ENCODE measurements at regions not wholly inside any gene's neighbourhood (a gene's known extent, or its start where the extent isn't known, plus 50 kb on each side); places are given as distances from the start of the nearest gene placed in this dataset.
"Not testable (repeated sequence)": the region's sequence is repeated elsewhere in the genome, so short reads cannot be mapped to it uniquely, and the experiment has no call there.

DNA sequence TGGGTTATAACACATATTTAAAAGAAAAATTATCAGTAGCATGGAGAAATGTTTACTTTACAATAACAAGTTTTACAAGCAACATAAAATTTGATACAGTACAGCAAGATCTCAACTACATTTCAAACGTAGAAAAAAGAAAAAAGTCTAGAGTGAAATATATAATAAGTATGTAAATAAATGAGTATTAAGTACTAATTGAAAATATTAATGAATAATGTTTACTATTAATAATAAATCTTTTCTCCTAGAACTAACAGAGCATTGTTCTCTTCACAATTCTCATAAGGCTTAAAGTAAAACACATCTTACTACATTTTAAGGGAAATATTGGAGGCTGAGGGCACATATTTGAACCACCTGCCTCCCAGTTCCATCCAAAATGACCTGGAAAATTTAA is 72.1 kb downstream of the TMEM212 start:
- no peak for DNase-seq (ENCODE audit: low read depth)

GRCh38 chr3:171916888-171917287 is 73.7 kb downstream of the TMEM212 start:
- no peak for DNase-seq (ENCODE audit: low read depth)

GRCh38 chr3:171922629-171923028 is 79.5 kb downstream of the TMEM212 start:
- not testable (repeated sequence) for DNase-seq (ENCODE audit: low read depth)

- not testable (repeated sequence) for DNase-seq (ENCODE audit: low read depth)
Observed at GRCh38 chr3:171923668-171924067, 80.5 kb downstream of the TMEM212 start.

GRCh38 chr3:171924864-171925263 is 81.7 kb downstream of the TMEM212 start:
- not testable (repeated sequence) for DNase-seq (ENCODE audit: low read depth)

DNA sequence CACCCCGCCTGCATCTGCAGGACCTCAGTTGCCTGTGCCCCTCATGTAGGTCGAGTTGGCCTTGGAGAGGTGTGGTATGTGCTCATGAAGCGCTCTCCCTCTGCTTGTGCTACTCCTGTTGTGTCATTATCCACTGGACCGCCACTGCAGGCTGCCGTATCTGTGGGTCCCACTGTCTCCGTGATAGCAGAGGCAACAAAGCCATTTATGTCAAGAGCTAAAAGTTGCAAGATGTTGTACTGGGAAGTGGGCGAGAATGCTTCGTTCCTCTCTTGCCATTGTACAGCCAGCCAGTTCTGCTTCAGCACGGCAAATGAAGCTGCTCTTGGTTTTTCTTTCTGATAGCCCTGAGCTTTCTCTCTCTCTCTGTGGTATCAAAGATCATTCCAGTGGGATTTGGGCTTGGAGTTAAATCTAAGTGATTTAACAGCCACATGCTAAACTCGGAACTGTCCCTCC is 89.0 kb downstream of the TMEM212 start:
- DNase-seq (ENCODE audit: low read depth) = no peak

DNA sequence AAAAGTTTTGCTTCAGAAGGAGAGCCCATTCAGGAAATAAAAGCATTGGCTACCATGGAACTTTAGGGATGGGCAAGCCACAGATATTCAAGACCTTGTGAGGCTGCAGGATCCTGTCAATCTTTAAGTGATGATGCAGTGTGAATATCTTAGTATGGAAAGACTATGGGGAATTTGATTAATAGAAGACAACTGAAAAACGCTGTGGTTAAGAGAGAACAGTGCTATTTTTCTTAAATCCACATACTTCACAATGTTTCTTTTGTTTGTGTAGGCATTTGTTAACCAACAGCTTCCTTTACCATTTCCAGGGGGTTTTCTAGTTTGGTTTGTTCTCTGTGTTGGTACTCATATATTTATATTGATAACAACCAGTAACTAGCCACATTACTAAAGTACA is 90.3 kb downstream of the TMEM212 start:
- no peak for DNase-seq (ENCODE audit: low read depth)

- no peak for DNase-seq (ENCODE audit: low read depth)
Observed at GRCh38 chr3:171935261-171936123, 92.3 kb downstream of the TMEM212 start.

- DNase-seq (ENCODE audit: low read depth) = peak; percentile 19
Observed at GRCh38 chr3:171936191-171936841, 93.2 kb downstream of the TMEM212 start.

DNA sequence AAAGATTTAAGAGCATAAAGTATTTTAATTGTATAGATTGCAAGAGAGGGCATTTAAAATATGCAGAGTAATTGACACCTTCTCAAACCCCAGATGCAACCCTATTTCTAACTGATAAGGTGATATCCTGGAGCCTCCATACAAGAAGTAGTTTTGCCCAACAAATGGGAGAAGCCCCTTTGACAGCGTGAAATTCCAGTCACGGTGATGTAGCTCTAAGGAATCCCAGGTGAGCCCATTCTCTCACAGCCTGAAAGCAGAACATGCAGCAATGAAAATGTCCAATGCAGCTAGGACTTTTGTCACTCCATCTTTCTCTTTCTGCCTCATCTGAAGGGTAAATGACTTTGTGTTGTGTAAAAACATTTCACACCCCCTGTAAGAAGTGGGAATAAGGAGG is 96.4 kb downstream of the TMEM212 start:
- no peak for DNase-seq (ENCODE audit: low read depth)

- no peak for DNase-seq (ENCODE audit: low read depth)
Observed at GRCh38 chr3:171940151-171940649, 97.1 kb downstream of the TMEM212 start.

- DNase-seq (ENCODE audit: low read depth) = no peak
Observed at GRCh38 chr3:171943262-171944117, 95.9 kb upstream of the FNDC3B start.

GRCh38 chr3:171944118-171945016 is 95.0 kb upstream of the FNDC3B start:
- DNase-seq (ENCODE audit: low read depth) = no peak

GRCh38 chr3:171948674-171949073 is 90.7 kb upstream of the FNDC3B start:
- no peak for DNase-seq (ENCODE audit: low read depth)

- no peak for DNase-seq (ENCODE audit: low read depth)
Observed at GRCh38 chr3:171949554-171949953, 89.8 kb upstream of the FNDC3B start.

GRCh38 chr3:171950373-171950772 is 89.0 kb upstream of the FNDC3B start:
- DNase-seq (ENCODE audit: low read depth) = no peak

- DNase-seq (ENCODE audit: low read depth) = no peak
Observed at GRCh38 chr3:171951597-171951996, 87.8 kb upstream of the FNDC3B start.

GRCh38 chr3:171953301-171954022 is 85.9 kb upstream of the FNDC3B start:
- DNase-seq (ENCODE audit: low read depth) = no peak

DNA sequence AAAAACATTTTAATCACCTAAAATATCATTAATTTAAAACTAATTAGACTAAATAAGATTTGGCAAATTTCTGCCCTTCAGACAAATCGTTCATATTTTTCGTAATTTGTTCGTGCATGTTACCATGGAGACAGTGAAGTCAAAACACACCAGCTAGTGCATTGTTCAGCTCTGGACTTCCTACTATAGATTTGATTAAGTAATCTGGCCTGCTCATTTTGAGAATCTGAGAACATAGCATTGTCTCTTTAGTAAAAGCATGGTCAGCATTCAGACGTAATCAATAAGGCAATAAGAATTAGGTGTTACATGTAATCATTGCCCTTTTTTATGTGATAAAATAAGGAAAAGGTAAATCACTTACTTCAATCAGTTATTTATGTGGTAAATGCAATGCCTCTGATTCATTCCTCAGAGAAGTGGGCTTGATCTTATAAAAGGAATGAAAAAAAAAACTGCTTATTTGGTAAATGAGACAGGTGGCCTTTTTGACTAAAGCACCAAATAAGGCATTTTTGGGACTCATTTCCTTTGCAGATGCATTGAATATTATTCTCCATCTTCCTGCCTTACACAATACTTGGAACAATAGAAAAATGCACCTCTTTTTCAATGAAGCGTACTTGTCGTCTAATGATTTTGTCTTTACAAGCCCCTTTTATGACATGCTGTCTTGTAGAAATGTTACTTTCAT is 84.5 kb upstream of the FNDC3B start:
- no peak for DNase-seq (ENCODE audit: low read depth)

GRCh38 chr3:171955598-171955997 is 83.8 kb upstream of the FNDC3B start:
- no peak for DNase-seq (ENCODE audit: low read depth)
